Panc1 (cell line): ENCODE measurements at regions not wholly inside any gene's neighbourhood (a gene's known extent, or its start where the extent isn't known, plus 50 kb on each side); places are given as distances from the start of the nearest gene placed in this dataset.

ENCODE experiments used
- ATAC-seq: fragments of 200-7000 bp; cut with Tn5 transposase; 2 replicates; pipeline ENCODE4 v1.9.1; 2020; ENCODE audit warnings: mild to moderate bottlenecking, moderate library complexity
- BruUV-seq: library from RNA; stranded (reverse); fragments of 400-500 nt; replicated peaks from 2 replicates; lab custom pipeline; 2021; lab: Mats Ljungman, UMichigan
- CTCF ChIA-PET: fragments of 300-600 bp; sonication (Branson Sonifier 250); formaldehyde crosslinking; loops from one replicate; lab custom pipeline; 2022; ENCODE audit warnings: antibody characterized with exemption; lab: Charles Lee
- POLR2A ChIA-PET: fragments of 300-600 bp; sonication (Branson Sonifier 250); formaldehyde crosslinking; loops from one replicate; lab custom pipeline; 2022; ENCODE audit warnings: antibody characterized with exemption; lab: Charles Lee
- DNase-seq: peaks from one replicate; pipeline ENCODE4 v3.0.0-alpha.2; 2010; ENCODE audit warnings: low read depth, low spot score
- H3K27ac ChIP-seq: 2 replicates; pipeline ENCODE4 v1.5.1; 2011; ENCODE audit warnings: mild to moderate bottlenecking, low read length, inconsistent platforms
- H3K27me3 ChIP-seq: fragments of 200-500 bp; sonication (Bioruptor generic); 2 replicates; pipeline ENCODE4 v1.6.0; 2014; ENCODE audit warnings: low read length, inconsistent platforms; ENCODE audit not compliant: control insufficient read depth, insufficient read depth
- H3K36me3 ChIP-seq: fragments of 200-500 bp; sonication (Bioruptor generic); 2 replicates; pipeline ENCODE4 v1.5.1; 2014; ENCODE audit warnings: inconsistent platforms, mild to moderate bottlenecking, low read length, moderate library complexity; ENCODE audit not compliant: control insufficient read depth, insufficient read depth
- H3K4me1 ChIP-seq: 2 replicates; pipeline ENCODE4 v1.5.1; 2011; ENCODE audit warnings: inconsistent platforms, mild to moderate bottlenecking, low read length, moderate library complexity; ENCODE audit not compliant: control insufficient read depth, insufficient read depth
- H3K4me3 ChIP-seq, 2 experiments: 2 replicates each; pipeline ENCODE4 v1.5.1; 2011 to 2012; ENCODE audit warnings: low read depth in 2 of 2, low read length in 2 of 2, mild to moderate bottlenecking in 2 of 2, inconsistent platforms in 1 of 2, moderate library complexity in 1 of 2
- H3K9me3 ChIP-seq: fragments of 200-500 bp; sonication (Bioruptor generic); 2 replicates; pipeline ENCODE4 v1.5.1; 2014; ENCODE audit warnings: low read depth, mild to moderate bottlenecking, inconsistent platforms, low read length, moderate library complexity; ENCODE audit not compliant: control insufficient read depth, insufficient read depth
- CTCF ChIP-seq: fragments of 450-650 bp; IDR thresholded peaks from 2 replicates; pipeline ENCODE4 v1.5.1; 2017; ENCODE audit warnings: mild to moderate bottlenecking
- POLR2AphosphoS5 ChIP-seq: IDR thresholded peaks from 2 replicates; pipeline ENCODE4 v1.6.1; 2012; ENCODE audit warnings: mild to moderate bottlenecking, low read depth, low read length, moderate library complexity
- REST ChIP-seq, 2 experiments: IDR thresholded peaks; 2 replicates each; pipeline ENCODE4 v1.6.1; 2011 to 2012; ENCODE audit warnings: low read depth in 2 of 2, control low read depth in 1 of 2, low read length in 1 of 2, mild to moderate bottlenecking in 1 of 2, moderate library complexity in 1 of 2; ENCODE audit not compliant: insufficient read depth in 1 of 2
- SIN3A ChIP-seq: IDR thresholded peaks from 2 replicates; pipeline ENCODE4 v1.6.1; 2012; ENCODE audit warnings: low read depth, mild to moderate bottlenecking, low read length, moderate library complexity, borderline replicate concordance; ENCODE audit not compliant: insufficient read depth
- TCF7L2 ChIP-seq: IDR thresholded peaks from 2 replicates; pipeline ENCODE4 v1.6.1; 2011; ENCODE audit warnings: mild to moderate bottlenecking, low read depth, low read length, inconsistent platforms
- in situ Hi-C: cut with HindIII; loops from 2 replicates; pipeline ENCODE4 v1.10.0; 2016; ENCODE audit warnings: low sequenced_read_pairs, low pct_unique_long_range_greater_than_20kb
- intact Hi-C: fragments of 100-400 bp; cut with micrococcal nuclease; formaldehyde crosslinking; loops from one replicate; pipeline ENCODE4 v1.10.0; 2022; ENCODE audit not compliant: unreplicated experiment

- Histone ChIP-seq H3K4me3 (no peak overlapping the region), H3K27ac (no peak overlapping the region), H3K36me3 (no peaks in the 10 kb centered on the region), H3K27me3 (no peaks in the 10 kb centered on the region), H3K4me1 (no peaks in the 10 kb centered on the region), H3K9me3 (no peaks in the 10 kb centered on the region)
- ATAC-seq (no peak), DNase-seq (no peak)
- in situ Hi-C loops (no loop called here), intact Hi-C loops (no loop called here)
- no TSS peak for BruUV-seq
- ChIA-PET POLR2A (no interaction called here), CTCF (no interaction called here)
- TF ChIP-seq CTCF = no peak
- no peak for TF ChIP-seq SIN3A
- no peak for TF ChIP-seq TCF7L2
- TF ChIP-seq REST (IDR thresholded peaks at IDR 0.05; ENCODE audit: insufficient read depth in 1 of 2, low read depth in 2 of 2, low read length in 1 of 2) = no peak
- TF ChIP-seq POLR2AphosphoS5 = no peak
Measured at GRCh38 chr5:118529361-118530144, 458.8 kb downstream of the DTWD2 start.

DNA sequence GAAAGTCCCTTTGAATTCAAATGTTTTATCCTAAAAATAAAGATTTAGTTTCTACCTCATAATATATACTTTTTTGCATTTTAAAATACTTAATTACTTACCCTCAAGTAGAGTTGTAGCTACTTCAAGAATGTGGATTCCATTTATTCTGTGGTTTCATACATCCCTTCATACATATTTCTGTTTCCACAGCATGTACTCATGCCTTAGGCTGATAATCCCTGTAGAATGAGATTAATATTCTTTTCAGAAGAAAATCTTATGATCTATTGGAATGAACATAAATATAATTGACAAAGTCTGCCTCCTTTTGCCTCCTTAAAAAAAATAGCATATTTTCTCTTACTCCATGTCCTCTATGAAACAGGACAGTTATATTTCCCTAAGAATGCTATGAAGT lies 465.7 kb downstream of the DTWD2 start:
- no peak for DNase-seq
- Histone ChIP-seq H3K36me3 (no peaks in the 10 kb centered on the region), H3K9me3 (no peaks in the 10 kb centered on the region), H3K27me3 (no peaks in the 10 kb centered on the region), H3K4me1 (no peaks in the 10 kb centered on the region; the same call in 1 of the 2 replicates), H3K27ac (no peak overlapping the region), H3K4me3 (no peak overlapping the region)
- intact Hi-C loops (no loop called here), in situ Hi-C loops (no loop called here)
- BruUV-seq = no TSS peak
- ChIA-PET CTCF (no interaction called here), POLR2A (no interaction called here)
- no peak for TF ChIP-seq SIN3A
- TF ChIP-seq TCF7L2 = no peak
- TF ChIP-seq REST (IDR thresholded peaks at IDR 0.05; ENCODE audit: insufficient read depth in 1 of 2, low read depth in 2 of 2, low read length in 1 of 2) = no peak
- TF ChIP-seq CTCF = no peak
- no peak for TF ChIP-seq POLR2AphosphoS5
- ATAC-seq = no peak
